Lower lobe of right lung (tissue), 2 donors: ENCODE measurements at regions not wholly inside any gene's neighbourhood (a gene's known extent, or its start where the extent isn't known, plus 50 kb on each side); places are given as distances from the start of the nearest gene placed in this dataset.

Source experiments
- ATAC-seq, 2 donors: fragments of 200-7000 bp; cut with Tn5 transposase; one replicate each; pipeline ENCODE4 v1.9.1; 2020 to 2022; ENCODE audit warnings: mild to moderate bottlenecking in 2 of 2, moderate library complexity in 2 of 2
- DNase-seq: peaks from one replicate; pipeline ENCODE4 v3.0.0-alpha.2; 2020
- H3K27ac ChIP-seq: fragments of 200-600 bp; one replicate; pipeline ENCODE4 v1.8.0; 2022
- H3K27me3 ChIP-seq: fragments of 200-600 bp; one replicate; pipeline ENCODE4 v1.8.0; 2022; ENCODE audit warnings: low read depth
- H3K36me3 ChIP-seq: fragments of 200-600 bp; one replicate; pipeline ENCODE4 v1.8.0; 2022; ENCODE audit warnings: mild to moderate bottlenecking
- H3K4me1 ChIP-seq: fragments of 200-600 bp; one replicate; pipeline ENCODE4 v1.8.0; 2022
- H3K4me3 ChIP-seq: fragments of 200-600 bp; one replicate; pipeline ENCODE4 v1.8.0; 2022; ENCODE audit warnings: mild to moderate bottlenecking
- H3K9me3 ChIP-seq: fragments of 200-600 bp; one replicate; pipeline ENCODE4 v1.8.0; 2022
- intact Hi-C: fragments of 100-400 bp; cut with DNase I; formaldehyde crosslinking; loops from one replicate; pipeline ENCODE4 v1.11.0; 2022
- TF ChIP-seq, protein P1 (sequence below): fragments of 200-600 bp; IDR thresholded peaks from one replicate; pipeline ENCODE4 v1.8.0; 2022; ENCODE audit warnings: antibody characterized with exemption, mild to moderate bottlenecking
- donor health status: DM: no; HTN: yes; CAD: no; lungs with severe emphysema.

DNA sequence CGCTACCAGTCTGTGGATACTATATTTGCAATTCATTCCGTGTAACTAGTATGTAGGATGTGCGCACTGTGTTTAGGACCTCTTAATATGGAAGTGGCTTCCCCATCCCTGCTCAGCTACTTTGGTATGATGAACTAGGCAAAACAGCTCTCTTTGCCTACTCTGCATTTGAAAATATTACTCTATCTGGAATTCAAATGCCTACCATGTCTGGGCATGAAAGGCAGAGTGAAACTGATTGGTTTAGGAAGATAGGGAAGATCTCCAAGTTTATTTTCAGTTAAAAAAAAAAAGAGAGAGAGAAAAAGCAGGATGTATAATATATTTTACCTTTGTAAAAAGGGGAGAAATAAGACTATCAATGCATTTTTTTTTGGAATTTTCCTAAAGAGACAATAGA lies 74.1 kb upstream of the ELL2 start:
- ATAC-seq (no peak), DNase-seq (no peak)
- H3K27me3 ChIP-seq: no peaks in the 10 kb centered on the region
- TF ChIP-seq, protein P1, sequence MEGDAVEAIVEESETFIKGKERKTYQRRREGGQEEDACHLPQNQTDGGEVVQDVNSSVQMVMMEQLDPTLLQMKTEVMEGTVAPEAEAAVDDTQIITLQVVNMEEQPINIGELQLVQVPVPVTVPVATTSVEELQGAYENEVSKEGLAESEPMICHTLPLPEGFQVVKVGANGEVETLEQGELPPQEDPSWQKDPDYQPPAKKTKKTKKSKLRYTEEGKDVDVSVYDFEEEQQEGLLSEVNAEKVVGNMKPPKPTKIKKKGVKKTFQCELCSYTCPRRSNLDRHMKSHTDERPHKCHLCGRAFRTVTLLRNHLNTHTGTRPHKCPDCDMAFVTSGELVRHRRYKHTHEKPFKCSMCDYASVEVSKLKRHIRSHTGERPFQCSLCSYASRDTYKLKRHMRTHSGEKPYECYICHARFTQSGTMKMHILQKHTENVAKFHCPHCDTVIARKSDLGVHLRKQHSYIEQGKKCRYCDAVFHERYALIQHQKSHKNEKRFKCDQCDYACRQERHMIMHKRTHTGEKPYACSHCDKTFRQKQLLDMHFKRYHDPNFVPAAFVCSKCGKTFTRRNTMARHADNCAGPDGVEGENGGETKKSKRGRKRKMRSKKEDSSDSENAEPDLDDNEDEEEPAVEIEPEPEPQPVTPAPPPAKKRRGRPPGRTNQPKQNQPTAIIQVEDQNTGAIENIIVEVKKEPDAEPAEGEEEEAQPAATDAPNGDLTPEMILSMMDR: no peak
- H3K36me3 ChIP-seq: no peaks in the 10 kb centered on the region
- intact Hi-C loops: no loop called here
- no peak overlapping the region for H3K4me3 ChIP-seq
- no peak overlapping the region for H3K27ac ChIP-seq
- H3K9me3 ChIP-seq: peaks cover 4% of the 10 kb centered on the region
- no peaks in the 10 kb centered on the region for H3K4me1 ChIP-seq

DNA sequence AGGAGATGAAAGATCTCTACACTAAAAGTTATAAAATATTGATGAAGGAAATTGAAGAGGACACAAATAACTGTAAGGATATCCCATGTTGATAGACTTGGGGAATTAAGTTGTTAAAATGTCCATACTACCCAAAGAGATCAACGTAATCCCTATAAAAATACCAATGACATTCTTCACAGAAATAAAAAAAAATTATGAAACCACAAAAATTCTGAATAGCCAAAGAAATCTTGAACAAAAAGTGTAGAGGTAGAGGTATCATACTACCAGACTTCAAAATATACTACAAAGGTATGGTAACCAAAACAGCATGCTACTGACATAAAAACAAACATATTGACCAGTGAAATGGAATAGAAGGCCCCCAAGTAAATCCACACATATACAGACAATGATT lies 71.5 kb upstream of the ELL2 start:
- no peaks in the 10 kb centered on the region for H3K27me3 ChIP-seq
- H3K27ac ChIP-seq: no peak overlapping the region
- TF ChIP-seq, protein P1: no peak
- peaks cover 4% of the 10 kb centered on the region for H3K9me3 ChIP-seq
- no peaks in the 10 kb centered on the region for H3K36me3 ChIP-seq
- no peak for ATAC-seq
- no peak overlapping the region for H3K4me3 ChIP-seq
- H3K4me1 ChIP-seq: no peaks in the 10 kb centered on the region
- DNase-seq: no peak
- intact Hi-C loops: no loop called here

DNA sequence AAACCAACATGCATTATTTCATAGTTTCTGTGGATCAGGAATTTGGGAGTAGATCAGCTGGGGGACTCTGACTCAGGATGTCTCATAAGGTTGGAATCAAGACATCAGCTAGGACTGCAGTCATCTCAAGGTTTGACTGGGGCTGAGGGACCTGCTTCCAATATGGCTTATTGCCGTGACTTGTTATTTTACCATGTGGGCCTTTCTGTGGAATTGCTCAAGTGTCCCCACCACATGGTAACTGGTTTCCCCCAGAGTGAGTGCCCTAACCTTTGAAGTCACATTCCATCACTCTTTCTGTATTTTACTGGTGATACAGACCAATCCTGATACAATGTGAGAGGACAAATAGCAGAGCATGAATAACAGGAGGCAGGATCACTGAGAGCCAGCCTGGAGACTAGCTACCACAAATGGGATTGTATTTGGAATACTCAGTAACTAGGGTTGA lies 70.2 kb upstream of the ELL2 start:
- no peak for DNase-seq
- TF ChIP-seq, protein P1: no peak
- Histone ChIP-seq H3K9me3 (peaks cover 4% of the 10 kb centered on the region), H3K36me3 (no peaks in the 10 kb centered on the region), H3K4me1 (no peaks in the 10 kb centered on the region), H3K27ac (no peak overlapping the region), H3K27me3 (no peaks in the 10 kb centered on the region), H3K4me3 (no peak overlapping the region)
- no peak for ATAC-seq
- intact Hi-C loops: no loop called here

DNA sequence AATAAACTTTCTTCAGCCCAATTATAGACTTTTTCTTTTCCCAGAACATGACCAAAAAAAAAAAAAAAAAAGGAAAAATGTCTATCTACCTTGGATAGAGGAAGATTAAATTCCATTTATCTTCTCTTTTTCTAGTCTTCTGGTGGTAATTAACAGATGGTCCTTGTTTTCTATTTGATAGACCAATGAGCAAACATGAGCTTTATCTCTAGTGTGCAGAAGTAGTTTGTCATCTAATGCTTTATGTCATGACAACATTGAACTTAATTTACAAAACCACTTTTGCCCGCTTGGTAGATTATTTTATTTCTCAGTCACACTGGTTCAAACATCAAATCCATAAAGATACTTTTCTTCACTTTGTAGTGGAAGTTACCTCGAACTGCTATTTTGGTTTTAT lies 69.5 kb upstream of the ELL2 start:
- H3K9me3 ChIP-seq: peaks cover 4% of the 10 kb centered on the region
- H3K4me1 ChIP-seq: no peaks in the 10 kb centered on the region
- H3K27ac ChIP-seq: no peak overlapping the region
- no peak overlapping the region for H3K4me3 ChIP-seq
- DNase-seq: no peak
- no peaks in the 10 kb centered on the region for H3K36me3 ChIP-seq
- TF ChIP-seq, protein P1: no peak
- intact Hi-C loops: no loop called here
- H3K27me3 ChIP-seq: no peaks in the 10 kb centered on the region
- no peak for ATAC-seq

DNA sequence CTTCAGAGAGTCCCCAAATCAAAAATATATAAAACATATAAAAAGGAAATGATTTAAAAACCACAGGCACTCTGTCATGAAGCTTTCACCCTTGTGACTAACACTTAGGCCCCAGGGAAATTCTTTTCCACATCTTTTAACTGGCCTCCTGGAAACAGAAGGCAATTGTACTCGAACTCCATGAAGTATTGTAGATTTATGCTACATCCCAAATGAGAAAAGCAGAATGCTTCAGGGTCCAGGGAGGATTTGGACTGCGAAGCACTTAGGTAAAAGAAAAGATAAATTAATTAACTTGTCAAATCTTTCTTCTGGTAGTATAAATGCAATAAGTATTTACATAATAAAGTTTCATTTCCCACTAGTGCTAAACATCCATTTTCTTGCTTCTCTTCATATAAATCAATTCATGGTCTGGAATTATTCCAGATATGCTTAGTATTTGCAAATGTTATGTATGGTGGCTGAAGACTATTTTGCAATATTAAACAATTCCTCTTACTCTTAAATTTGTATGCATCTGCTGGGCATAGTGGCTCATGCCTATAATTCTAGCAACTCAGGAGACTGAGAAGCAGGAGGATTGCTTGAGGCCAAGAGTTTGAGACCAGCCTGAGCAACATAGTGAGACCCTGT lies 64.9 kb upstream of the ELL2 start:
- intact Hi-C loops: no loop called here

More for the DNA sequence above, 64.9 kb upstream of the ELL2 start:
- no peak overlapping the region for H3K4me3 ChIP-seq
- no peaks in the 10 kb centered on the region for H3K9me3 ChIP-seq
- no peaks in the 10 kb centered on the region for H3K27me3 ChIP-seq
- H3K4me1 ChIP-seq: peaks cover 16% of the 10 kb centered on the region
- H3K36me3 ChIP-seq: no peaks in the 10 kb centered on the region
- DNase-seq (no peak), ATAC-seq (no peak)
- TF ChIP-seq, protein P1: no peak
- no peak overlapping the region for H3K27ac ChIP-seq
